GM23248 (cell line): ENCODE measurements at regions not wholly inside any gene's neighbourhood (a gene's known extent, or its start where the extent isn't known, plus 50 kb on each side); places are given as distances from the start of the nearest gene placed in this dataset.

ENCODE experiments used
- DNase-seq: peaks from one replicate; pipeline ENCODE4 v3.0.0-alpha.2; 2015
- H2AFZ ChIP-seq: fragments of 200-600 bp; sonication (generic); 2 replicates; pipeline ENCODE4 v1.6.1; 2016; ENCODE audit warnings: antibody characterized with exemption
- H3F3A ChIP-seq: fragments of 200-600 bp; sonication (generic); 2 replicates; pipeline ENCODE4 v1.6.1; 2016; ENCODE audit warnings: mild to moderate bottlenecking, antibody characterized with exemption, mixed run types; ENCODE audit not compliant: insufficient read depth
- H3K27ac ChIP-seq: fragments of 200-600 bp; sonication (generic); 2 replicates; pipeline ENCODE4 v1.5.1; 2016; ENCODE audit warnings: mild to moderate bottlenecking
- H3K27me3 ChIP-seq: fragments of 200-600 bp; sonication (generic); replicated peaks from 2 replicates; pipeline ENCODE4 v1.6.1; 2016; ENCODE audit warnings: mild to moderate bottlenecking; ENCODE audit not compliant: insufficient read depth
- H3K36me3 ChIP-seq: fragments of 200-600 bp; sonication (generic); 2 replicates; pipeline ENCODE4 v1.6.1; 2016; ENCODE audit warnings: low read depth, mild to moderate bottlenecking
- H3K4me1 ChIP-seq: fragments of 200-600 bp; sonication (generic); 2 replicates; pipeline ENCODE4 v1.6.1; 2016; ENCODE audit warnings: mild to moderate bottlenecking; ENCODE audit not compliant: insufficient read depth
- H3K4me2 ChIP-seq: fragments of 200-600 bp; sonication (generic); one replicate; pipeline ENCODE4 v1.6.1; 2016; ENCODE audit warnings: mild to moderate bottlenecking; ENCODE audit not compliant: unreplicated experiment
- H3K4me3 ChIP-seq: fragments of 200-600 bp; sonication (generic); 2 replicates; pipeline ENCODE4 v1.5.1; 2016; ENCODE audit warnings: mild to moderate bottlenecking
- H3K79me2 ChIP-seq: fragments of 200-600 bp; sonication (generic); 2 replicates; pipeline ENCODE4 v1.6.1; 2016; ENCODE audit warnings: mild to moderate bottlenecking; ENCODE audit not compliant: insufficient read depth
- H3K9ac ChIP-seq: fragments of 200-600 bp; sonication (generic); 2 replicates; pipeline ENCODE4 v1.6.1; 2016; ENCODE audit warnings: mild to moderate bottlenecking
- H3K9me2 ChIP-seq: fragments of 200-600 bp; sonication (generic); 2 replicates; pipeline ENCODE4 v1.6.1; 2016; ENCODE audit warnings: mixed run types, mild to moderate bottlenecking, moderate library complexity; ENCODE audit not compliant: insufficient read depth
- H3K9me3 ChIP-seq: fragments of 200-600 bp; sonication (generic); one replicate; pipeline ENCODE4 v1.6.1; 2017; ENCODE audit warnings: low read depth
- H4K20me1 ChIP-seq: fragments of 200-600 bp; sonication (generic); 2 replicates; pipeline ENCODE4 v1.6.0; 2016; ENCODE audit not compliant: insufficient read depth
- EZH2 ChIP-seq: fragments of 200-600 bp; sonication (generic); IDR thresholded peaks from 2 replicates; pipeline ENCODE4 v1.6.1; 2018; ENCODE audit warnings: antibody characterized with exemption, mild to moderate bottlenecking; ENCODE audit not compliant: insufficient read depth, poor library complexity, severe bottlenecking
- EZH2phosphoT487 ChIP-seq: fragments of 200-600 bp; sonication (generic); IDR thresholded peaks from 2 replicates; pipeline ENCODE4 v1.6.1; 2018; ENCODE audit warnings: antibody characterized with exemption, moderate library complexity, mild to moderate bottlenecking, low read depth; ENCODE audit not compliant: insufficient read depth
- WGBS, 2 experiments: methylation state at CpG; one replicate each; pipeline ENCODE4 v1.1.6; 2015 to 2017; ENCODE audit warnings: low lambda C conversion rate in 2 of 2, low coverage in 1 of 2; ENCODE audit errors: missing lambda C conversion rate in 2 of 2; 5-methylcytosine and 5-hydroxymethylcytosine counted together
- in situ Hi-C: fragments of 300-500 bp; cut with MboI; formaldehyde crosslinking; loops from 2 replicates; pipeline ENCODE4 v1.15.0; 2020

GRCh38 chrX:1894740-1895139, 279.9 kb downstream of the ASMT start:
- WGBS, 2 experiments, result 52 to 54% methylated on average over 17 of the region's 17 CpGs
- in situ Hi-C loops, result no loop called here
- H2AFZ ChIP-seq, result no peak overlapping the region

GRCh38 chrX:1895583-1895982, 280.7 kb downstream of the ASMT start:
- in situ Hi-C loops, result no loop called here
- Histone ChIP-seq H3K4me3 (no peak overlapping the region), H3F3A (no peaks in the 10 kb centered on the region), H2AFZ (no peak overlapping the region), H3K27me3 (no peaks in the 10 kb centered on the region), H3K4me2 (no peak overlapping the region), H3K79me2 (no peaks in the 10 kb centered on the region), H3K36me3 (no peaks in the 10 kb centered on the region), H3K27ac (no peak overlapping the region), H4K20me1 (no peaks in the 10 kb centered on the region), H3K4me1 (no peaks in the 10 kb centered on the region), H3K9ac (no peak overlapping the region), H3K9me3 (no peaks in the 10 kb centered on the region), H3K9me2 (no peaks in the 10 kb centered on the region)
- DNase-seq, result no peak
- no peak for TF ChIP-seq EZH2phosphoT487
- no peak for TF ChIP-seq EZH2

More at GRCh38 chrX:1894740-1895139, 279.9 kb downstream of the ASMT start:
- H3K4me3 ChIP-seq, result no peak overlapping the region
- H3K27me3 ChIP-seq, result no peaks in the 10 kb centered on the region
- H3K79me2 ChIP-seq, result no peaks in the 10 kb centered on the region
- no peaks in the 10 kb centered on the region for H3F3A ChIP-seq
- H3K9me2 ChIP-seq, result no peaks in the 10 kb centered on the region
- DNase-seq, result no peak
- H4K20me1 ChIP-seq, result no peaks in the 10 kb centered on the region
- TF ChIP-seq EZH2phosphoT487 (no peak), EZH2 (no peak)
- H3K9ac ChIP-seq, result no peak overlapping the region
- H3K4me2 ChIP-seq, result no peak overlapping the region
- no peaks in the 10 kb centered on the region for H3K36me3 ChIP-seq
- no peak overlapping the region for H3K27ac ChIP-seq
- no peaks in the 10 kb centered on the region for H3K4me1 ChIP-seq
- H3K9me3 ChIP-seq, result no peaks in the 10 kb centered on the region

- Histone ChIP-seq H3K9ac (no peak overlapping the region), H3K27ac (no peak overlapping the region), H2AFZ (no peak overlapping the region), H3K27me3 (no peaks in the 10 kb centered on the region), H3K9me3 (no peaks in the 10 kb centered on the region), H3F3A (no peaks in the 10 kb centered on the region), H3K4me2 (no peak overlapping the region), H3K4me3 (no peak overlapping the region), H3K79me2 (no peaks in the 10 kb centered on the region), H3K36me3 (no peaks in the 10 kb centered on the region), H3K4me1 (no peaks in the 10 kb centered on the region), H4K20me1 (no peaks in the 10 kb centered on the region), H3K9me2 (no peaks in the 10 kb centered on the region)
- DNase-seq, result no peak
- in situ Hi-C loops, result no loop called here
- TF ChIP-seq EZH2phosphoT487, result no peak
- TF ChIP-seq EZH2, result no peak
- whole genome bisulfite sequencing, 2 experiments, result 59 to 64% methylated on average over 12 of the region's 12 CpGs
Measured at GRCh38 chrX:1899841-1900240, 285.0 kb downstream of the ASMT start.

DNA sequence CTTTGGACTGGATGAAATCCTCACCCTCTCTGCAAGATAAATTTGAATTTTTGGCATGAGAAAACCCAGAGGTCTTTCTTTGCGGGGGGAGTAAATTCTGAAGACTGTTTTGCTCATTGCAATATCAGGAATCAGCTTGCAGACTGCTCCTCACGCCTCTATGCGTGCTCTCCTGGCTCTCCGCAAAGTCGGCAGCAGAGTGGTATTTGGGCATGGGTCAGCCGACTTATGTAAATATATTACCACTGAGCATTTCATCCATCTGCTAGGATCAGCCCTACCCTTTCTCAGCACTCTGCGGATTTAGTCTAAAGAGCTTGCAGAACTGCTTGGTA, 288.0 kb downstream of the ASMT start:
- Histone ChIP-seq H3K4me2 (no peak overlapping the region), H3F3A (no peaks in the 10 kb centered on the region), H3K4me1 (no peaks in the 10 kb centered on the region), H3K9me3 (no peaks in the 10 kb centered on the region), H3K4me3 (no peak overlapping the region), H3K79me2 (no peaks in the 10 kb centered on the region), H3K9me2 (no peaks in the 10 kb centered on the region), H3K27ac (no peak overlapping the region), H3K9ac (no peak overlapping the region), H2AFZ (no peak overlapping the region), H4K20me1 (no peaks in the 10 kb centered on the region), H3K36me3 (no peaks in the 10 kb centered on the region), H3K27me3 (no peaks in the 10 kb centered on the region)
- in situ Hi-C loops, result no loop called here
- no peak for DNase-seq
- no peak for TF ChIP-seq EZH2phosphoT487
- TF ChIP-seq EZH2, result no peak
- 47 to 52% methylated on average over 7 of the region's 7 CpGs for WGBS, 2 experiments

DNA sequence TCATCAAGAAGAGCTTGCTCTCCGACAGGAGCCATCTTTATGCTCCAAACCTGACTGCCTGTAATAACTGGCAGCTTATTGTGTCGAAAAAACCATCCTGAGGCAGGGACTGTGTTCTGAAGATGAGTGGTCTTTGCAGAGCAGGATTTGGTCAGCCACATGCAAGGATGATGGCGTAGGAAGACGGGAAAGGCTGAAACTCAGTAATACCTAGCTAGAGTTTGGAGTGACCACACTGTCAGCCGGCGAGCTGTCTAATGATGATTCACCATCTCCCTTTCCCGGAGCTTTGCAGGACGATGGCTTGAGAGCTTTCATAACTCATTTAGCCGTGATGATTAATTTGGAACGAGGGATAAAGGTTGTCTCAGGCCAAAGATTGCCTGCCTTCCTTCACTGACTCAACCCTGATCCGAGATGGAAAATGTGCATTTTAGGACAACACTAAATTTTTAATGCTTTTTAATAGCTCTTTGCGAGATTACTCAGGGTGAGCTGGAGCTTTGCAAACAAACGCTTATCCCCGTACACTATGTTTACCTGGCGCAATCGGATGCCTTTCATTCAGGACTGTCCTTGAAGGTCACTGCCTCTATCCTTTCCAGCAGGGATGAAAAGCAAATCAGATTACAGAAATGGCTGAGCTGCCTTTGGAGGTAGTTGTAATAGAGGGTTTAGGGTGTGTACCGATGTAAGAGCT, 288.5 kb downstream of the ASMT start:
- Histone ChIP-seq H3K4me3 (no peak overlapping the region), H3K27ac (no peak overlapping the region), H3K9me3 (no peaks in the 10 kb centered on the region), H3K36me3 (no peaks in the 10 kb centered on the region), H3K4me1 (no peaks in the 10 kb centered on the region), H3K9ac (no peak overlapping the region), H3K27me3 (no peaks in the 10 kb centered on the region), H3K79me2 (no peaks in the 10 kb centered on the region), H3K4me2 (no peak overlapping the region), H4K20me1 (no peaks in the 10 kb centered on the region), H2AFZ (no peak overlapping the region), H3F3A (no peaks in the 10 kb centered on the region), H3K9me2 (no peaks in the 10 kb centered on the region)
- DNase-seq, result peak; percentile 4
- in situ Hi-C loops, result no loop called here
- TF ChIP-seq EZH2 (no peak), EZH2phosphoT487 (no peak)
- WGBS, 2 experiments, result 47 to 53% methylated on average over 17 of the region's 17 CpGs
